Activated CD8-positive, alpha-beta memory T cell treated with anti-CD3 and anti-CD28 coated beads, Interleukin-2, amount 50 U/mL, for 1 hour (primary cell): ENCODE measurements at regions not wholly inside any gene's neighbourhood (a gene's known extent, or its start where the extent isn't known, plus 50 kb on each side); places are given as distances from the start of the nearest gene placed in this dataset.

ENCODE experiments used
- DNase-seq: peaks from one replicate; pipeline ENCODE4 v3.0.0-alpha.2; 2020; ENCODE audit errors: extremely low read depth

DNA sequence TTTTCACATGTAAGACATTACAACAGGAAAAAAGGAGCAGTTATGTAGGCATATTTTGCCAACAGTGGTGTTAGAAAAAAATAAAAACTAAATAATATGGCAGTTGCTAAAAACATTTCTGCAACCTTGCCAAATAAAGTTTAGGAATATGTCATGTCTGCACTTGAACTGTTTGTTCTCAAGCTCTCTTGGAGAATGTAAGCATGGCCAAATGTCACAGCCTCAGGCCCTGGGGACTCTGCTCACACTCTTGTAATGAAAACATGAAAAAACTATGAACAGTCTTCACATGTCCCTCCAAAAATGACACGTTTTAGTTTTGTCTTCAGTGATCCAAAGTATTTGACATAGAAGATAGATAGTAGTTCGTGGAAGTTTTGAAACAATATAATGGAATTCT, 753.3 kb downstream of the LTN1 start:
- DNase-seq: no peak

DNA sequence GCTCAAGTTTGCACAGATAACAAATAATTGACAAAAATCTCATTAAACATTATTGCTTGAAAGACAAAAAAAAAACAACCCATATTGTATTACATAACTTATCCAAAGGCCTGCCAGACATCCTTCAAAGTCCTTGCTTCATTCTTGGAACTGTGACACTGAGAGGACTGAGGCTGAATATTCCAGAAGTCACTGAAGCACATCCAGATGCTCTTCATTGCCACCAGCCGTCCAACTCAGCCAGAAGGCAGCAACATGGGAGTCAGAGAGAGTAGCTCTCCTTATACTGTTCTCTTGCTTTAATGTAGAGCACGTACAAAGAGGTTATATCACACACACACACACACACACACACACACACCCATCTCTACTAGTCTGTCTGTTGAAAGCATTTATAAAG, 755.0 kb downstream of the LTN1 start:
- DNase-seq: no peak

DNA sequence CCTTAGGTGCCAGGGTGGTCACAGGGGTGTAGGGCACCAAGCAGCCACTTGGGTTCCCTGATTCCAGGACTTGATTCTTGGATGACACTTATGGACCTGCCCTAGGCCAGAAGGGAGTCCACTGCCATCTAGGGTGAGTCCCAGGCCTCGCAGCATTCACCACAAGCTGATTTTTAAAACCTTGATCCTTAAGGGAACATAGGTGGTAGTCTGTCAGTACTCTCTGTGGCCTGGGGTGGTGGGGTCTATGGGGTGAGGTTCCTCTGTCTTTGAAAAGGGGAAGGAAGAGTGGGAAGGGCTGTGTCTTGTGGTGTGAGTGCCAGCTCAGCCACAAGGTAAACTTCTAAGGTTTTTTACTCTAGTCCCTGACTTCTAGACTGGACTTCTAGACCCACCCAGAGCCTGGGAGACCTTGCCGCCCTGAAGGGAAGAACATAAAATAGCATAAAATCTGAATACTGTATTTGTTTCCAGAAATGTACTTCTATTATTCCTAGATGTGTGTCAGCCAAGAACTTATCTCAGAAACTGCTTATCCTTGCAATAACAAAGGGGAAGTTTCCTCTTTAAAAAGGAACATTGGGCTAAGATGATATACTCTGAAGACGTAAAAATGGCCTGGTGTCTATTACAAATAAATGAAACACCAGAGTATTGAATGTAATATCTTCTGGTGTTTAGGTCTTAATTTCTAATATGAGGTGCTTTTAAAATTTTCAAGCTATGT, 757.3 kb downstream of the LTN1 start:
- no peak for DNase-seq

DNA sequence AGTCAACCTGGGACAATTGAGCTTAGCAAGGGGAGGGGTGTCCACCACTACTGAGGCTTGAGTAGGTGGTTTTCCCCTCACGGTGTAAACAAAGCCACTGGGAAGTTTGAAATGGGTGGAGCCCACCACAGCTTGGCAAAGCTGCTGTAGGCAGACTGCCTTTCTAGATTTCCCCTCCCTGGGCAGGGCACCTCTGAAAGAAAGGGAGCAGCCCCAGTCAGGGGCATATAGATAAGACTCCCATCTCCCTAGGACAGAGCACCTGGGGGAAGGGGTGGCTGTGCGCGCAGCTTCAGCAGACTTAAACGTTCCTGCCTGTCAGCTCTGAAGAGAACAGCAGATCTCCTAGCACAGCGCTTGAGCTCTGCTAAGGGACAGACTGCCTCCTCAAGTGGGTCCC, 758.4 kb downstream of the LTN1 start:
- no peak for DNase-seq

DNA sequence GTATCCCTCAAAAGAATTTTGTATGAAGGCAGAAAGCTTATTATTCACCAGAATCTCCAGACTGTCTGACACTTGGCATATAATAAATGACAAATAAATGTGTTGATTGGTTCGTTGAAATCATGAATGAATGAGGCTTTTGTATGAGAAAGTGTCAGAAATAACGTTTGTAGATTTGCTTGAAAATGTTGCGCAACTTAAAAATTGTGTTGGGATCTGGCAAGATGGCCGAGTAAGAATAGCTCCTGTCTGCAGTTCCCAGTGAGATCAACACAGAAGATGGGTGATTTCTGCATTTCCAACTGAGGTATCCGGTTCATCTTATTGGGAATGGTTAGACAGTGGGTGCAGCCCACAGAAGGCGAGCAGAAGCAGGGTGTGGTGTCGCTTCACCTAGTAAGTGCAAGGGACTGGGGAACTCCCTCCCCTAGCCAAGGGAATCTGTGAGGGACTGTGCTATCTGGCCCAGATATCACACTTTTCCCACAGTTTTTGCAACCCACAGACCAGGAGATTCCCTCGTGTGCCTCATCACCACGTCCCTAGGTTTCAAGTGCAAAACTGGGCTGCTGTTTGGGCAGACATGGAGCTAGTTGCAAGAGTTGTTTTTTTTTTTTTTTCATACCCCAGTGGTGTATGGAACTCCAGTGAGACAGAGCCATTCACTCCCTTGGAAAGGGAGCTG, 759.0 kb downstream of the LTN1 start:
- DNase-seq: no peak

DNA sequence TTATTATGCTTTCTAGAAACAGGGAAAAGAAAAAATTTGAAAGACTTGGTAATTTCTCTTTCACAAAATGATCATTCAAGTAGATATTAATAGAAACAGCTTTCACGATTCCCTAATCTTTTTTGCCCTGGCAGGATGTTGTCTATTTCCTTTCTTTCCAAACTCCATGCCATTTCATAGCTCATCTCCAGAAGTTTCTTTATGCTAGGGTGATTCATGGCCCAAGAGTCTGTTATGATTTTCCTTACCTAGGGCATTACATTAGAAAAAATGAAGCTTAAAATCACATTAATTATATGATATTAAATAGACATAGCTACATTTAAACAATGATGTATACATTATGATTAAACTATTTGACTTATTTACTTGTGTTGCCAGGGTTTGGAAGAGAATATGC, 762.1 kb downstream of the LTN1 start:
- DNase-seq: no peak

DNA sequence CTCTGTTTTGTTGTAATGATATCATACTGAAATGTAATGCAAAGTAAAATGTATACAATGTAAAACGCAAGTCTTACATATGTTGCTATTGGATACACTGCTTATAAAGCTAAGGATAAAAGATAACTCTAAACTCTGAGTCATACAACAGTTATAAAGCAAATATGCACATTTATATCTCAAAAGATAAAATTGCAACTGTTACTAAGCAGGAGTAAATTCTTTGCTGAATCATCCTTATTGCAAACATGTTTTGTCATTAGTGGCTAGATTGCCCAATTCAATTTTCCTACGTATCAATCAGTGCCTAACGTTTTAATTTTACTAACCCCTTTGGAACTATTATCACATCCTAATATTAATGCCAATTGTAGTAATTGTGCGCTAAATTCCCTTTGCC, 762.9 kb downstream of the LTN1 start:
- DNase-seq: no peak

DNA sequence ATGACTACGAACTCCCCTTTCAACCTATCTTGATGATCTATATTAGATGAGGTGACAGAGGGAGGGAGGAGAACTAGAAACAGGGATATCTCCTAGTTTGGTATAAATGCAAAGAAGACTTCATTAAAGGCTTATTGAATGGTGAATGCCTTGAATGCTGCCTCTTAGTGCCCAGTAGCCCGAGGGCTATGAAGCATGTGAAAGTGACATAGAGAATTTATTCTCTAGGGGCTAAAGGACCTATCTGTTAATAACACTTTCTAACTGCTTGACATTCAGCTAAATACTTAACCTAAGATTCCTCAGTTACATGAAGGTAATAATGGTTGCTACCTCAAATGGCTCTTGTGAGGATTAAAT, 764.1 kb downstream of the LTN1 start:
- no peak for DNase-seq

DNA sequence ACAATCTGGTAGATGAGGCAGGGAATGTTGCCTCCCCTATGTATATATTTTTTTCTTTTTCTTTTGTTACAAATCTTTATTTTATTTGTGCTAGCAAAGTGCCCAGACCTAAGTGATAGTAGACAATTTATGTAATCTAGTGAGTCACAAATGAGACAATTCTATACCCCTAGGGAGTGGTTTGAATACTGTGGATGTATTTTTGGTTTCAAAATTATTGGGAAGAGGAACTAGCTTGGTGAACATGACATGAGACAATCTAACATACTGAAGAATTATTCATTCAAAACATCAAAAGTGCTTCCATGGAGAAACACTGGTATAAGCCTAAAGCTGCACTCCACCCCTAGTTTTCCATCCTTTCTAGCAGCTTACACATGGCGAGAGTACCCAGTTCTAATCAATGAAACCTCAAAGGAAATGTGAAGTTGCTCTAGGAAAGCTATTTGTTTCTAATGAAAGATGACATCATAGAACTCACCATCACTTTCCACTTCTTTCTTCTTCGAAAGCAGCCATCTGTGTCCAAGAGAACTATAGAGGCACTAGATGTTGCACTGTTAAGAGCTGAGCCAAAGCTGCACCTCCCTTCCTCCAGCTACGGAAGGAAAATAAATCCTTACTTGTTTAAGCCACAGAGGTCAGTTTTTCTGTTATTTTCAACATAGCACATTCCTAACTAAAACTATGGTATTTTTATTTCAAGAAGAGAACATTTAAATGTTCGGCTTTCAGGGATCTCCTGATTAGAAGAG, 764.6 kb downstream of the LTN1 start:
- DNase-seq: no peak

DNA sequence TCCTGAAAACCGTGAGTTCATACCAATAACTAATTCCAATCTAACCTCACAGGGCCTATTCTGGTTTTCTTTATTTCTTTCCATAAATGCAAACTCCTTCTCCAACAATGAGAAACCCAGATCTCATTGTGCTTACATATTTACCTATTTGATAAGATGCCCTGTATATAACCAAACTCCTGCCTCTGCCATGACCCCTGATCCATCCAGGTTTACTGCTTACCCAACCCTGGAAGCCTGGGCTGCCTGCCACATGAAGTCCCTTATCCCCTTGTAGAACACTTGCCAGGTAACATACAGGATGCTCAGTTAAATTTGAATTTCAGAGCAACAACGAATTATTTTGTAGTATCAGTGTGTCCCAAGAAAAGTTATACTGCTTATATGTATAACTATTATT, 766.1 kb downstream of the LTN1 start:
- DNase-seq: no peak

DNA sequence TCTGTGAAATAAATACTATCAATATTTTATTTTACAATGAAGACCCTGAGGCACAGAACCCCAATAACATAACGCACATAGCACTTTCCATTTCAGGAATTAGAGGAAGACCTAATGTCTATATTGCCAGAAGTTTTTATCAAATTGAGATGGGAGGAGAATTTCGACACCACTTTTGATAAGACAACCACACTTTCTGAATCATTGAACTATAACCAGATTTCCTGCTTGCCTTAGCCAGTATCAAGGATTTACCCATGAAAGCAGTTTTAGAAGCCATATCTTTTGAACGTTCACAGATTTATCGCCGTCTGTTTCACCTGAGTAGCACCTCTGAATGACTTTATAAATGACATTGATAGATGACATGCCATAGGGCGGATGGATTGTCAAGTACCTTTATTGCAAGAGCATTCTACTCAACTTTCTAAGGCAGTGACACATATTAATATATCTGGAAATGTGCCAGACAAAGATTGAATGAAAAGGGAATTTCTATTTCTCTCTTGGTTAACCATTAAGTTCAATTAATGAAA, 768.4 kb downstream of the LTN1 start:
- no peak for DNase-seq

DNA sequence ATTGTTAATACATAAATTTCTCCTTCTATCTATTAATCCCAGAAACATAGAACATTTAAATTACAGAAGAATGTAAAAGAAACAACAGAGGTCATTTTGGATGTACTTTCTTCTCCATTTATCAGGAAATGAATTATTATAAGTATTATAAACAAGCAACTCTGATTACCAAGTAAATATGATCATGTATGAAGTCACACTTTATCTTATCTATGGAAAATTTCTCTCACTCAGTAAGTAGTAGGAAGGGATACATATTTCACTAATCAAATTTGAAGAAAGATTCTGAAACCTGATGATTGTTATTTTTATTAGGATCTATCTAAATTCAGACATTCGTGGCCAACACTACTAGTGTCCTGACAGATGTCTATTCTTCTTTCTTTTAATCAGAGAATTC, 770.7 kb downstream of the LTN1 start:
- no peak for DNase-seq

DNA sequence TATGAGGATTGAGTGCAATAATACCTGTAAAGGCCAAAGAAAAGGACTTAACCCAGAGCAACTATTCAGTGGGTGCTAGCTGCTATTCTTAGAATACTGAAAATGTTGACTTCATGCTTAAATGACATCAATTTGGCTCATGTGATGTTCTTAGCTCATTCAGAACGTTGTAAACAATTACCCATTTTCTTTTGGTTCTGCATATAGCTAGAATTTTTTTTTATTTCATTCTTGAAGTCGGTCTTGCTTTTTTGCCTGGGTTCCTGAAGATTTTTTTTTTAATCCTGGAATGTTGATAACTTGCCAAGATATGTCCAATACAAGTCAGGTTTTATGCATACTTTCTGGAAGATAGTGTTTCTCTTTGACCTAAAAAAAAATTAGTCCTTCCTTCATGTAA, 772.0 kb downstream of the LTN1 start:
- DNase-seq: no peak

DNA sequence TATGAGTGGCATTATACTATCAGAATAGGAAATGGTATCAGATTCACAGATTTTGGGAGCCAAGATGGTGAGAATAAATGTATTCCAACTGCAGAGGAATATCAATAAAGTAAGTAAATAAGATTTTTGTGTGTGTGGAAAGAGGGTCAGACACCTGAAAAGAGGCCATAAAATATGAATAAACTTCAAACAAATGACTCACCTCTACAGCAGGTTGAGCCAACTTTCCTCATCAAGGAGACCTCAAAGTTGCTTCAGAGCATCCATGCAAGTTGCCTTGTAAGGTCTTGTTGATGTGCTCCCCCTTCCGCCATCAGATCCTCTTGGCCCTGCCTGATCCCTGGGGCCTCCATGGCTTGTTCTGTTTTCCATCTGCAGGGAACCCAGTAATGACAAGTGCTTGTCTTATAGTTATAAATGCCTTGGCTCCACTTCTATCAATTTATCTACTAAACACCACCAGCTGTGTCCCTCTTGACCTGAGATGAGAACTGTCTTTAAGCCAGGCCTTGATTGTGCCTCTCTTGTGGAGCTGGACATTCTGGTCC, 775.6 kb downstream of the LTN1 start:
- DNase-seq: no peak

DNA sequence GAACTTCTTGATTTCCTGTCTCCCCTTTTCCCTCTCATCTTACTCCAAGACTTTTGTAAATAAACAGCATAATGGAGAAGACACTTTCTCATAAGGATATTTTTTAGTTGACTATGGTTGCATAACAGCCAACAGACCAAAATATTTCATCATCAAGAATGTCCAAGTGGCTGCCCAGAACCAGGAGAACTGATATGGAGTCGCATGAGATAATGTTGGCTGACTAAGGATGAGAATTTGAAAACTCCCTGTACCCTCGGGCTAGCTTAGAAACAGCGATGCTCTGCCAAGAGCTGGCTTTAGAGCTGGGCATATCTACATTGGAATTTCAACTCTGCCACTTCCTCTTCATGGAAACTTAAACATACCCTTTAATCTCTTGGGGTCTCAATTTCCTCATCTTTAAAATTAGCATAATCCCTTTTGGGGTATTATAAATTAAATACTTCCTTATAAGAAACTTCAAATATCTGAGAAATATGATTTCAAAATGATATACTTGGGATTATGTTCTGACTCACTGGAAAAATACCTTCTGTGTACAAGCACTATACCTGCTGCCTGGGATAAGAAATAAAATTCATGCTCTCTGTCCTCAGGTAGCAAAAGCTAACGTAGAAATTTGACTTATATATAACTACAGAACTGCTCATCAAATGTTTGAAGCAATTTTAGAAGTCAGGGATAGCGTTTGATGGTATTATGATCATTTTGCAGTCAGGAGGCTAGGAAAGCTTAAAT, 777.3 kb downstream of the LTN1 start:
- no peak for DNase-seq

DNA sequence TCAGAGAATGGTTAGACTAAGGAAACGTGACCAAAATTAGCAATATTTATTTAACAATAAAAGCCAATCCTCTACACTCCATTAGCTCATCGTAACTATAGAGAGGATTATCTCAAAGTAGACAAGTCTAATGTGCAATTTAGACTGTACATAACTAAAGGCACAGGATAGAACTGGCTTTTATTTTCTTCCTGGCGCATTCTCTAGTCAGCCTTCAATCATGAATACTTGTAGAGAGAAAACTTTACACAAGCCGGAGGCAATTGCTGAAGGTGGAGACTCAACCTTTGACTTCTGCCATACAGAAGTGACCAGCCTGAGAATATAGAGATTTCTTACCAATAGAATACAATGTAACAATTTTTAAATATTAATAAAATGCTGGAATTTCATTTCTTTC, 777.9 kb downstream of the LTN1 start:
- DNase-seq: no peak

DNA sequence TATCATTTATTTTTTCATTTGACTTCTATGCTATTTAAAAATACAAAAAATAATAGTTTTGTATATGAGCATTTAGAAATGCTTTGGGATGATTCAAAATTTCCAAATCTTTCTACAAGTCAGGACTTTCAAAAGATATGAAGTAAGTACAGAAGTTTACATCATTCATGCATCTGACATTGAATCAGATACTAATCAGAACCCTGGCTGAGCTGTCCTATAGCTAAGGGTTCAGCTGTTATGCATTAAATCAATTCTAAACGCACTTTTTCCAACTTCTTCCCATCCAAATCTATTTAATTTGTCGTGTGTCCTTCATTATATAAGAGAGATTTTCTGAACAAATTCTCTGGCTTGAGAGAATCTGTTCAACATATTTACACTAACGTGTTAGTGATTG, 779.4 kb downstream of the LTN1 start:
- DNase-seq: no peak

DNA sequence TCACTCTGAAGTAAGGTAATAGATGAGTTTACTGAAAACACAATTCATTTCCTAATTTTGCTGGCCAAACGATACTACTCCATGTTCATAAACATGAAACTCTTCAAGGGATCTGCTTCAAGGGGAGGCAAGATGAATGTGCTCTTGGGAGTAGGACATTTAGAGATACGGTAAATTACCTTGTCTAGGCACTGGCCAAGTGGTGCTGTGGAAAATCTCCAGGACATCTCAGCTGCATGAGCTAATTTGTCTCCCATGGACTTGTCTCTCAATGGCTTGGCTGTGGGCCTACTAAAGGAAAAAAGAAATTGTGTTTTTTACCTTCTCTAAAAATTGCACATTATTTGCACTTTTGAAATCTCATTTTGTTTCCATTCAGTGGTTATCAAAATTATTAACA, 780.6 kb downstream of the LTN1 start:
- DNase-seq: no peak

DNA sequence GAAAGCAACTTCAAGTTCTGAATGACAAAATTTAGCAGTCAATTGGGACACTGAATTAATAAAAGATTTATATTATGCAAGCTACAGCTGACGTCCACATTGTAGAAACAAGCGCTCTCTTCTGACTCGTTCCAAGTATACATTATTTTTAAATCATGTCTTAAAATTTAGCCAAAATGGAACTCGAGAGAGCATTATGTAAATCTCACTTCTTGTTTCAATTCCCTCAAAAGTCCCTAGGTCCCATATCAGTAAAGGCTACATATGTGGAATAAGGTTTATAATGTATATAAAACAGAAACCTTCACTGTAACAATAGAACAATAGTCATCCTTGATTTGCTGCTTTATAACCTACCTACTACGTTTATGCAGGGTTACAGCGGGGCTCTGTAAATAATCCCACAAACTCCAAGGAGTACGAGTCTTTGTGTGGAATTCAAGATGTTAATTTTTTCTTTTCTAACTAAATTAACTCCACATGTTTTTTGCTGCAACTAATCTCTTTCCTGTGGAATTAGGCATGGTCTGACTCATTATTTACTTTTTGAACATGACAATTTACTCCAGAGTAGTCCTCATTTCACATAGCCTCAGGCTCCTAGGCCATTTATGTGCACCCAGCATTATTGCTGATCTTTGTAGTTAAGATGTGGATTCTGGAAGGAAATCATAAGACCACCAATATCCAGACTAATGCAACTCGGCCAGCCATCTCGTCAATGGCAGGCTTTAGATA, 785.1 kb downstream of the LTN1 start:
- no peak for DNase-seq

DNA sequence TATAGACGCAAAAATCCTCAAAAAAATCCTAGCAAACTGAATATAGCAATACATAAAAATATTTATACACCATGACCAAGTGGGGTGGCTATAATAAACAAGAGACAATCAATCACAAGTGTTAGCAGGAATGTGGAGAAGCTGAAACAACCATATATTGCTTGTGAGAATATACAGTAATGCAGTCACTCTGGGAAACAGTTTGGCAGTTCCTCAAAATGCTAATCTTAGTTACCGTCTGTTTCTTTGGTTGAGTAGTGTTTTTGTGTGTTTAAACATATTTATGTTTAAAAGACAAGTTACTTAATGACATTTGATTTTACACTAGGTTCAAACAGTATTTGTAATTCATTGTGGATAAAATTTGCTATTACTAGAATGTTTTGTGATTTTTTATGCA, 792.0 kb downstream of the LTN1 start:
- DNase-seq: no peak

DNA sequence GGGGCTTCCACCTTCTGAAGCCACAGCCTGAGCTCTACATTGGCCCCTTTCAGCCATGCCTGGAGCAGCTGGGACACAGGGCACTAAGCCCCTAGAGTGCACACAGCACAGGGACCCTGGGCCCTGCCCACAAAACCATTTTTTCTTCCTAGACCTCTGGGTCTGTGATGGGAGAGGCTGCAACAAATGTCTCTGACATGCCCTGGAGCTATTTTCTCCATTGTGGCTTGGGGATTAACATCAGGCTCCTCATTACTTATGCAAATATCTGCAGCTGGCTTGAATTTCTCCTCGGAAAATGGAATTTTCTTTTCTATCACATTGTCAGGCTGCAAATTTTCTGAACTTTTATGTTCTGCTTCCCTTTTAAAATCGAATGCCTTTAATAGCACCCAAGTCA, 795.7 kb downstream of the LTN1 start:
- no peak for DNase-seq
